ENCODE measurements at regions not wholly inside any gene's neighbourhood (a gene's known extent, or its start where the extent isn't known, plus 50 kb on each side); places are given as distances from the start of the nearest gene placed in this dataset.
"Not testable (repeated sequence)": the region's sequence is repeated elsewhere in the genome, so short reads cannot be mapped to it uniquely, and the experiment has no call there.

DNA sequence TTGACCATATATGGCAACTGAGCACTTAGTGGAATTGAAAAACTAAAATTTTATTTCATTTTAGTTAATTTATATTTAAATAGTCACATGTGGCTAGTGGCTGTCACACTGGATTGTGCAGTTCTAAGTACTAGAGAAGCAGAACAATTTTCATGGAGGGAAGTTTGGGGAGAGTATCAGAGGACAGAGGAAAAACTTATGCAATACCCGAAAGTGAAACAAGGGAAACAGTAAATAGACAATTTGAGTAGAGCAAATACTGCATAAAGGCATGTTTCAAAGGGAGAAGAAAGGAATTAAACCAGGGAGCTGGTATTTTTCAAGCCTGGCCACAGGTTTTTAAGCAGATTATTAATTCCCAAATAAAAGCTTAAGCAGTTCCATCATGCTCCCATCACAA lies 590.5 kb upstream of the RORB start:
- Histone ChIP-seq H3K27ac (no peak overlapping the region), H3K4me3 (no peak overlapping the region)

DNA sequence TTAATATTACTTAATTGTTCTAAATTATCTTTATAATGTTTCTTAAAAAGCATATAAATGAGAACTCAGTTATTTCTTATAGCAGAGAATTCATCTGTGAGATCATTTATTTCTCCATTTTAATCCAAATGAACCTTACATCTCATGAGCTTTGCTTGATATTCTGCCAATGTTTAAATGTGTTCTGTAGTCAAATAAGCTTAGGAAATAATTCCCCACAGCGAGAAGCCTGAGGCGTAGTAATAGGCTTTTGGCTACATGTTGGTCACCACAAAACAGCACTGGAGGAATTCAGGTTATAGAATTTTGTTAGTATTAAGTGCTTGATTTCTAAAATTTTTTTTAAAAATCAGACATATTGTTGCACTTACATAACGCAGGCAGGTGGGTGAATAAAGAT lies 585.3 kb upstream of the RORB start:
- Histone ChIP-seq H3K27ac (no peak overlapping the region), H3K4me3 (no peak overlapping the region)

- H3K27ac ChIP-seq: no peak overlapping the region
- no peak overlapping the region for H3K4me3 ChIP-seq
Observed at GRCh38 chr9:73916016-73916673, 581.0 kb upstream of the RORB start.

- H3K4me3 ChIP-seq: no peak overlapping the region
- H3K27ac ChIP-seq: no peak overlapping the region
Observed at GRCh38 chr9:73919712-73920111, 577.4 kb upstream of the RORB start.

- H3K4me3 ChIP-seq: no peak overlapping the region
- H3K27ac ChIP-seq: no peak overlapping the region
Observed at GRCh38 chr9:73923796-73924195, 573.3 kb upstream of the RORB start.

GRCh38 chr9:73951147-73951546 lies 546.0 kb upstream of the RORB start:
- no peak overlapping the region for H3K4me3 ChIP-seq
- H3K27ac ChIP-seq: no peak overlapping the region

DNA sequence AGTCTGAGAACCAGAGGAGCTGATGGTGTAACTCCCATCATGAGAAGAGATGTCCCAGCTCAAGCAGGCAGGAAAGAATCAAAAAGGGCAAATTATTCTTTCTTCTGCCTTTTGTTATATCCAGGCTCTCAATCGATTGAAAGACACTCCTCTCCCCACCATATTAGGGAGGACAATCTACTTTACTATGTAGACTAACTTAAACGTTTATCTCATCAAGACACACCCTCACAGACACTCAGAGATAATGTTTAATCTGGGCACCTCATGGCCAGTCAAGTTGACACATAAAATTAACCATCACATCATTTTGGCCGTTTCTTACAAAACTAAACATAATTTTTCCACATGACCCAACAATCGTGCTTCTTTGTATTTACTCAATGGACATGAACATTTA lies 534.3 kb upstream of the RORB start:
- Histone ChIP-seq H3K27ac (no peak overlapping the region), H3K4me3 (no peak overlapping the region)

DNA sequence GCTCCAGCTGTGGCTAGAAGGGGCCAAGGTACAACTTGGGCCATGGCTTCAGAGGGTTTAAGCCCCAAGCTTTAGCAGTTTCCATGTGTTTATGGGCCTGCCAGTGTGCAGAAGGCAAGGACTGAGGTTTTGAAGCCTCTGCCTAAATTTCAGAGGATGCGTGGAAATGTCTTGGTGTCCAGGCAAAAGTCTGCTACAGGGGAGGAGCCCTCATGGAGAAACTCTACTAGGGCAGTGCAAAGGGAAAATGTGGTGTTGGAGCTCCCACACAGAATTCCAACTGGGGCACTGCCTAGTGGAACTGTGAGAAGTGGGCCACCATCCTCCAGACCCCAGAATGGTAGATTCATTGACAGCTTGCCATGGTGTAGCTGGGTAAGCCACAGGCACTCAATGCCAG lies 527.2 kb upstream of the RORB start:
- H3K4me3 ChIP-seq: no peak overlapping the region
- no peak overlapping the region for H3K27ac ChIP-seq

GRCh38 chr9:73976424-73976823 lies 520.7 kb upstream of the RORB start:
- not testable (repeated sequence) for H3K4me3 ChIP-seq, H3K27ac ChIP-seq

- Histone ChIP-seq H3K4me3 (no peak overlapping the region), H3K27ac (no peak overlapping the region)
Observed at GRCh38 chr9:73979894-73980264, 517.3 kb upstream of the RORB start.

- Histone ChIP-seq H3K4me3 (no peak overlapping the region), H3K27ac (no peak overlapping the region)
Observed at GRCh38 chr9:73980754-73981153, 516.4 kb upstream of the RORB start.

GRCh38 chr9:73981405-73981804 lies 515.7 kb upstream of the RORB start:
- Histone ChIP-seq H3K4me3 (no peak overlapping the region), H3K27ac (no peak overlapping the region)

DNA sequence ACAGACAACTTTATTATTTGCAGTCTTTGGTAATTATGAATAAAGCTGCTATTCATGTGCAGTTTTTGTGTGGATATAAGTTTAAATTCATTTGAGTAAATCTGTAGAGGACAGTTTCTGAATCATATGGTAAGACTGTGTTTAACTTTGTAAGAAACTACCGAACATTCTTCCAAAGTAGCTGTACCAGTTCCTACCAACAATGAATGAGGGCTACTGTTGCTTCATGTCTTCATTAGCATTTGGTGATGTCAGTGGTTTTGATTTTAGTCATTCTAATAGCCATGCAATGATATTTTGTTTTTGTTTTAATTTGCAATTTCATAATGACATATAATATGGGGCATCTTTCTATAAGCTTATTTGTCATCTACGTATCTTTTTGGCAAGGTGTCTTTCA lies 501.3 kb upstream of the RORB start:
- H3K4me3 ChIP-seq: no peak overlapping the region

DNA sequence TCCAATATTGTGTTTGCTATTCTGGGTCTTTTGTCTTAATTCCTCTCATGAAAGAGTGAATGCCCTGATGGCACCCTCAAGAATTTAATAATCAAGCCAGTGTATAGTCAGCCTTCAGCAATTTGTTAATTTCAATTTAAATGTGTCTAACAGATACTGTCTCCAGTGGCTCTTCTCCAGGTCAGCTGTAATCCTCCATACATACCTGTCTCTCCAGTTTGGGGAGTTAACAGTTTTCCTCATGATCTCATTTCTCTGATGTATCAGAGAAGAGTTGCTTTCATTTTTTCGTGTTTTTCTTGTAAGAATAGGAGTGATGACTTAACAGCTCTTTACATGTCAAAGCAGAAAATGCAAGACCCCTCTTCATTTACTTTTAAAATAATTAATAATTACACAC lies 500.3 kb upstream of the RORB start:
- H3K27ac ChIP-seq: no peak overlapping the region
- no peak overlapping the region for H3K4me3 ChIP-seq

More for the DNA sequence above, 501.3 kb upstream of the RORB start:
- no peak overlapping the region for H3K27ac ChIP-seq

- no peak overlapping the region for H3K4me3 ChIP-seq
- no peak overlapping the region for H3K27ac ChIP-seq
Observed at GRCh38 chr9:74001382-74001781, 495.8 kb upstream of the RORB start.

DNA sequence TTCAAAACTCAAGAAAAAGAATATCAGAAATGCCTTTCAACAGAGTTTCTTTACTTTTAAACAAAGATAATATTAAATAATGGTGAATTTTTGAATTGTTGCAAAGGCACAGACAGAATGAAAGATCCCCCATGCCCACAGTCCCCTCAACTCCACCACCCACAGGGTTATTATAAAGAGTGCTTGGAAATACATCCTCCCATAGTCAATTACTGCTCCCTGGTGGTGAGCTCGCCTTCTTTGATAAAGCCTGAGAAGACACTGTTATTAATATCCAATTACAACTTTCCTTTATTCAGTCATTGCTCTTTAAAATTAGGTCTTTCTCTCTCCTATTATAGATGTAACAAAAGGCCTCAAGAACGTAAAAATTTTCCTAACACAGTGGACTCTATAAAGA lies 490.2 kb upstream of the RORB start:
- Histone ChIP-seq H3K27ac (no peak overlapping the region), H3K4me3 (no peak overlapping the region)

- Histone ChIP-seq H3K4me3 (no peak overlapping the region), H3K27ac (no peak overlapping the region)
Observed at GRCh38 chr9:74007833-74008232, 489.3 kb upstream of the RORB start.

- no peak overlapping the region for H3K4me3 ChIP-seq
- no peak overlapping the region for H3K27ac ChIP-seq
Observed at GRCh38 chr9:74016004-74016403, 481.1 kb upstream of the RORB start.

DNA sequence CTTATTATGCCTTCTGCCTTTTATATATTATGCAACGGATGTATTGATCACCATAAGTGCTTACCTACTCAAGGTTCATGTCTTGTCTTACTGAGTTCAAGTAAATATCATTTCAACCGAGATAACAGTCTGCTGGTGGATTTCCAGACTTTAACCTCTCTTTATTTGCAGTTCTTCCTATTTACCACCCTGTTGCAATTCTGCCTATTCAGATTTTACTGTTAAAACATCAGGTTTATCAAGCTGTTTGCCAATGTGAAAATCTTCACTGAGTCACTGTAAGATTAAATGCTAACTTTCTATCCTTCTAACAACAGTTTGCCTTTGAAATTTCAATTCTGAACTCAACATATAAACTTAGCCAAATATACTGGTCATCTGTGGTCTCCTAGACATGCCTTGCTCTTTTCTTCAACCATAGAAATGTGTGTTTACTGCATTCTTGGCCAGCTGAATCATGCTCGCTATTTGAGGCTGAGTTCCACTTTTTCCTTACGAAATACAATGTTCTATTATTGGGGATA lies 471.7 kb upstream of the RORB start:
- Histone ChIP-seq H3K27ac (no peak overlapping the region), H3K4me3 (no peak overlapping the region)

DNA sequence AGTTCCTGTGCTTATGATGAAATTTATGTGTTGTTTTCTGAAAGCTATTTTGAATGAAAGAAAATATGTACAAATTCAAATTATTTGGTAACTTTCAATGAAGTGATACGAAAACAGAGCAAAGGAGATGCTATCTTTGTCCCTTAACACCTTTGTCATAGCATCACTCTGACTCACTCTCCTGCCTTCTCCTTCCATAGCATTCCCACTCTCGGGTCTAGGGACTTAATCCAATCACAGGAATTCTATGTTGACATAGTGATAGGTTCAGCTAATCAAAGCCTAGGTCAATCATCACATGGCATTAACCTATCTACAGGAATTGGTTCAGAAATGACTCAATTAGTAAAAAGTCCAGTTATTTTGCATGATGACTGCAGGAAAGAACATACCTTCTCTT lies 464.7 kb upstream of the RORB start:
- H3K27ac ChIP-seq: no peak overlapping the region
- no peak overlapping the region for H3K4me3 ChIP-seq

DNA sequence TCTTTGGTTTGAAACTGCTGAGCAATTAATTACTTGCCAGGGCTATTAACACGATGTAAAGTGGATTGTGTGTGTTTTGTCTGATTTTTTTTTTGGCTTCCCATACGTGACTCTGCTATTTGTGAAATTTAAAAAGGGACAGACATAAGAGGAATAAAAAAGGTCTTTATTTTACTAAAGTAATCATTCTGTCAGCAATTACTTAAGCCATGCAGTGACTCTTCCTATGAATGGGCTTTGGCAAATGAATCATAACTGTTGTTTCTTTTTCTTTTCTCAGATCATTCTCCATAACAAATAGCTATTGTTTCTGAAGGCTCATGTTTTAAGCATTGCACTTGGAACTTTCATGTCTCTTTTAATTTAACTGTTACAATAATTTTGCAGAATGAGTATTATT lies 461.3 kb upstream of the RORB start:
- Histone ChIP-seq H3K27ac (no peak overlapping the region), H3K4me3 (no peak overlapping the region)

DNA sequence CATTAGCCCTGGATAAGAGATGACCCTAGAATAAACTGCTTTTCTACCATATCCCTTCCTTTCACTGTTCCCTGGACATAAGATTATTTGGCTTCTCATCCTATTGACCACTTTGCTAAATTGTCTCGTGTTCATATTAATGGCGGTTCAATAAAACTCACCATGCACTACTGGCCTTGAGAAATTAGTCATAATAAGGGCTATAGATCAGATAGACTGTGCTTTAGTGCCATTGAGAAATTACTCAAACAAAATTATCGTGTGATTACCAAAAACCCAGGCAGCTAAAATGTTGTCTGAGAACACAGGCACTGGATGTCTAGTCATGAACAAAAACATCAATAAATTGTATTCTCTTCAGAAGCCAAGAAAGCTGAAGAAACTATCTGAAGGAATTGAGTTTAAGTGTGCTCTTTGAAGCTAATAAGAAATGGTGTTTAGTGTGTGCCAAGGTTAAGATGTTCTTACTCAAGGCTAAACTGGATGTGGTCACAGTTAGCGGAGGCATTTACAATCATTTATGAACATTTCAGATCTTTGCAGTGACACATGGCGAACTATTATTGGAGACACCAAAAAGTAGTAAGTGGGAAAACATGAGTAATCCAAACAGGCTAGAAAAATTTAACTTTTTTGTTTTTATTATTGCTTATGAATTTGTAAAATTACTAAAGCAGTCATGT lies 460.4 kb upstream of the RORB start:
- H3K4me3 ChIP-seq: no peak overlapping the region
- H3K27ac ChIP-seq: no peak overlapping the region

Measured in skin epidermis (tissue), 12 donors.